ENCODE measurements at regions not wholly inside any gene's neighbourhood (a gene's known extent, or its start where the extent isn't known, plus 50 kb on each side); places are given as distances from the start of the nearest gene placed in this dataset.

DNA sequence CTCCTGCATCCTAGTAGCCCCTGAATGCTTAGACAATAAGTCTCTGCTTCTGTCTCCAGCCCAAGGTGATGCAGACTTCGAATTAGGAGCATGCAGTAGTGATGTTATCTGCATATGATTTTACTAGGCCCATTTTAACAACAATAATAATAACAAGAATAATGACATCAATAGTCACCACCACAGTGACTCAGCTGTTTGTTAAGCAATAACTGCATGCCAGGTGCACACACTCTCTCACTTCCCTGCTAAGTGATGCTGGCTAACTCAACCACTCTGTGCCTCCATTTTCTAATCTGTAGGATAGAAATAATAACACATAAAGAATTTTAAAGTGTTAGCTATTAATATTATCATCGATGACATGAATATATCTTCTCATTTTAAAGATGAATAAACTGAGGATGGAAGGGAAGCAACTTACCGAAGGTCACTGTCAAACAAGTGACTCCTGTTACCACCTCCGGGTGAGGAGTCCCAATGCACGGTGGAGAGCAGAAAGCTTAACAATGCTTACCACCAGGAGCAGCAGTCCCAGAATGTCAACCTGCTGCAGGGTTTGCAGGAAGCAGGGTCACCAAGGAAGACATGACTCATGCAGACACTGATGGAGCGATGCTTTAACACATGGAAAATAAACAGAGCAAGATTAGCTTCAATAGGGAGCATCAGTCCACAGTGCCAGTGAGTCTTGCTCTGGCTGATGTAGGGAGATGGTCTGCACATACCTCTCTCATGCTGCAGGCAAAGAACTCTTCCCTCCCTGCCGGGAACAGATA lies 290.2 kb downstream of the SPATA17 start:
- Histone ChIP-seq H4K20me1 (ENCODE audit: insufficient read depth, low read length) (no peaks in the 10 kb centered on the region), H3K36me3 (replicated peaks; ENCODE audit: low read depth, low read length) (no peaks in the 10 kb centered on the region), H3K27me3 (ENCODE audit: low read depth, low read length) (0 out of 2 replicates have a peak, but pooled peaks cover 3% of the 10 kb centered on the region), H3K9ac (ENCODE audit: low read length) (no peak overlapping the region), H3K79me2 (ENCODE audit: low read length) (no peaks in the 10 kb centered on the region), H3K4me1 (ENCODE audit: low read length) (peaks cover 8% of the 10 kb centered on the region), H3K4me2 (ENCODE audit: low read length) (no peak overlapping the region), H2AFZ (ENCODE audit: low read depth, low read length) (no peak overlapping the region), H3K9me3 (ENCODE audit: insufficient read depth, low read length) (no peaks in the 10 kb centered on the region), H3K4me3 (ENCODE audit: low read length) (no peak overlapping the region), H3K27ac (ENCODE audit: low read length) (no peak overlapping the region)
- TF ChIP-seq, protein P1, sequence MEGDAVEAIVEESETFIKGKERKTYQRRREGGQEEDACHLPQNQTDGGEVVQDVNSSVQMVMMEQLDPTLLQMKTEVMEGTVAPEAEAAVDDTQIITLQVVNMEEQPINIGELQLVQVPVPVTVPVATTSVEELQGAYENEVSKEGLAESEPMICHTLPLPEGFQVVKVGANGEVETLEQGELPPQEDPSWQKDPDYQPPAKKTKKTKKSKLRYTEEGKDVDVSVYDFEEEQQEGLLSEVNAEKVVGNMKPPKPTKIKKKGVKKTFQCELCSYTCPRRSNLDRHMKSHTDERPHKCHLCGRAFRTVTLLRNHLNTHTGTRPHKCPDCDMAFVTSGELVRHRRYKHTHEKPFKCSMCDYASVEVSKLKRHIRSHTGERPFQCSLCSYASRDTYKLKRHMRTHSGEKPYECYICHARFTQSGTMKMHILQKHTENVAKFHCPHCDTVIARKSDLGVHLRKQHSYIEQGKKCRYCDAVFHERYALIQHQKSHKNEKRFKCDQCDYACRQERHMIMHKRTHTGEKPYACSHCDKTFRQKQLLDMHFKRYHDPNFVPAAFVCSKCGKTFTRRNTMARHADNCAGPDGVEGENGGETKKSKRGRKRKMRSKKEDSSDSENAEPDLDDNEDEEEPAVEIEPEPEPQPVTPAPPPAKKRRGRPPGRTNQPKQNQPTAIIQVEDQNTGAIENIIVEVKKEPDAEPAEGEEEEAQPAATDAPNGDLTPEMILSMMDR (IDR thresholded peaks at IDR 0.05; ENCODE audit: low read depth, low read length) = no peak
- no peak for TF ChIP-seq EZH2phosphoT487 (IDR thresholded peaks at IDR 0.05; ENCODE audit: low read depth)

DNA sequence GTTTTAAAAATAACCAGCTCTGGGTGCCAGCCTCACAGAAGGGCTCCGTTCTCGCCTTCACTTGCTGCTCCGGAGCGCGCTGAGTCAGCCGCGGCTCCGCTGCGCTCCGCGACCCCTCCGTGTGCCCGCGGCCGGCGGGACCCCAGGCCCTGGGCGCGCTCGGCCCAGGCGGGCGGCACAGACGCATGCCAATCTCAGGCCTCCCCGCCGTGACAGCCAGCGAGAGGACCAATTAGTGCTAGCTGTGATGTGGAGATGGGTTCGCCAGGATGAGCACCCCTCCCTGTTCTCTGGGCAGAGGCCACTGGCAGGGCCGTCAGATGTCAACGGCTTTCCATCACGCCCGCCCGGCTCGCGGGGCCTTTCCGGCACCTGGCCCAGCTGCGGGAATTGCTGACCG lies 293.8 kb downstream of the SPATA17 start:
- Histone ChIP-seq H3K27ac (ENCODE audit: low read length) (no peak overlapping the region), H3K9ac (ENCODE audit: low read length) (no peak overlapping the region), H3K4me3 (ENCODE audit: low read length) (no peak overlapping the region), H3K9me3 (ENCODE audit: insufficient read depth, low read length) (no peaks in the 10 kb centered on the region), H4K20me1 (ENCODE audit: insufficient read depth, low read length) (no peaks in the 10 kb centered on the region), H3K79me2 (ENCODE audit: low read length) (no peaks in the 10 kb centered on the region), H3K4me1 (ENCODE audit: low read length) (peaks cover 5% of the 10 kb centered on the region), H3K36me3 (replicated peaks; ENCODE audit: low read depth, low read length) (no peaks in the 10 kb centered on the region), H3K27me3 (ENCODE audit: low read depth, low read length) (no peaks in the 10 kb centered on the region), H2AFZ (ENCODE audit: low read depth, low read length) (no peak overlapping the region), H3K4me2 (ENCODE audit: low read length) (no peak overlapping the region)
- TF ChIP-seq, protein P1 (IDR thresholded peaks at IDR 0.05; ENCODE audit: low read depth, low read length) = no peak
- no peak for TF ChIP-seq EZH2phosphoT487 (IDR thresholded peaks at IDR 0.05; ENCODE audit: low read depth)

DNA sequence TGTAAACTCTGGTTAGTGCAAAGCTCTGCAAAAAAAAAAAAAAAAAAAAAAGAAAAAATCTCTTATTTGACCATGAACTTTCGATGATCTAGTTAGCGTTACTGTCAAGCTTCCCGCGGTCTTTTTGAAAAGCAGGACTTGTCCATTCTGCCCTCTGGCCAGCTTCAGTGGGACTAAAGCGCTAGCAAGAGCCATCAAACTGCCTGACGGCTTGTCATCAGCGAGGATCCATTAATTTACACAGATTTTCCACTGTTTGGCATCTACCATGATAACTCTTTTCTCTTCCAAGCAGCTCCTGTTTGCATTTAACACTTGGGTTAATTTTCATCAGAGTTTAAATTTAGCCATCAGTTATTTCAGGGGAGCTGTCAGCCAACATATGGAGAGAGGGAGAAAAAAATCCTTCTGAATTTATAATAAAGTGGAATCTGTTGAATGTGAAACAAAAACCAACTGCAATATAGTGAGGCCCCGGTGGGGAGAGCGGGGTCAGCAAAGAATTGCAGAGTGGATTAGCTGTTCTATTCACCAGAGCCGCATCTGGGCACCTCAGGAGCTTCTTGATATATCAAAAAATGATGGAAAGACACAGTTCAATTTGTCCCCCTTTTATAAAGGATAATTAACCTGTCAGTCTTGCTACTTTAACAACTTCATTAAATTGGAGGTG lies 298.2 kb downstream of the SPATA17 start:
- no peaks in the 10 kb centered on the region for H3K9me3 ChIP-seq (ENCODE audit: insufficient read depth, low read length)
- H3K27ac ChIP-seq (ENCODE audit: low read length) = no peak overlapping the region
- H3K9ac ChIP-seq (ENCODE audit: low read length) = no peak overlapping the region
- no peaks in the 10 kb centered on the region for H3K79me2 ChIP-seq (ENCODE audit: low read length)
- H2AFZ ChIP-seq (ENCODE audit: low read depth, low read length) = no peak overlapping the region
- TF ChIP-seq, protein P1 (IDR thresholded peaks at IDR 0.05; ENCODE audit: low read depth, low read length) = no peak
- TF ChIP-seq EZH2phosphoT487 (IDR thresholded peaks at IDR 0.05; ENCODE audit: low read depth) = no peak
- H4K20me1 ChIP-seq (ENCODE audit: insufficient read depth, low read length) = no peaks in the 10 kb centered on the region
- no peaks in the 10 kb centered on the region for H3K27me3 ChIP-seq (ENCODE audit: low read depth, low read length)
- no peak overlapping the region for H3K4me2 ChIP-seq (ENCODE audit: low read length)
- H3K36me3 ChIP-seq (replicated peaks; ENCODE audit: low read depth, low read length) = no peaks in the 10 kb centered on the region
- no peaks in the 10 kb centered on the region for H3K4me1 ChIP-seq (ENCODE audit: low read length)
- no peak overlapping the region for H3K4me3 ChIP-seq (ENCODE audit: low read length)

DNA sequence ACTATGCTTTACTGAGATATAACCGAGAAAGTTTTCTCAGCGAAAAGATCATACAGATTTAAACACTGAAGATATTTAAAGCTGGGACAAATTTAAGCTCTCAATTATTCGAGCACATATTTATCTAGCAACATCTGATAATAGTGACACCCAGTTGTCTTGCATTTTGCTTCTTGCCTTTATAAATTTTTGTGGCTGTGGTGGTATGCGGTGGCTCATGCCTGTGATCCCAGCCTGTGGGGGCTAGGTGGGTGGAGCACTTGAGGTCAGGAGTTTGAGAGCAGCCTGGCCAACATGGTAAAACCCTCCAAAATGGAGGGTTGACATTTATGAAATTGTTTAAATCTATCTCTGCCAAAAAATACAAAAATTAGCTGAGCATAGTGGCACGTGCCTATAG lies 312.2 kb downstream of the SPATA17 start:
- Histone ChIP-seq H3K27me3 (ENCODE audit: low read depth, low read length) (0 out of 2 replicates have a peak, but pooled peaks cover 10% of the 10 kb centered on the region), H4K20me1 (ENCODE audit: insufficient read depth, low read length) (no peaks in the 10 kb centered on the region), H3K9me3 (ENCODE audit: insufficient read depth, low read length) (no peaks in the 10 kb centered on the region), H2AFZ (ENCODE audit: low read depth, low read length) (no peak overlapping the region), H3K36me3 (replicated peaks; ENCODE audit: low read depth, low read length) (no peaks in the 10 kb centered on the region), H3K4me3 (ENCODE audit: low read length) (no peak overlapping the region), H3K4me1 (ENCODE audit: low read length) (no peaks in the 10 kb centered on the region), H3K27ac (ENCODE audit: low read length) (no peak overlapping the region), H3K79me2 (ENCODE audit: low read length) (no peaks in the 10 kb centered on the region), H3K4me2 (ENCODE audit: low read length) (no peak overlapping the region), H3K9ac (ENCODE audit: low read length) (no peak overlapping the region)
- TF ChIP-seq, protein P1 (IDR thresholded peaks at IDR 0.05; ENCODE audit: low read depth, low read length) = no peak
- TF ChIP-seq EZH2phosphoT487 (IDR thresholded peaks at IDR 0.05; ENCODE audit: low read depth) = no peak
